ENCODE measurements at regions not wholly inside any gene's neighbourhood (a gene's known extent, or its start where the extent isn't known, plus 50 kb on each side); places are given as distances from the start of the nearest gene placed in this dataset.

DNA sequence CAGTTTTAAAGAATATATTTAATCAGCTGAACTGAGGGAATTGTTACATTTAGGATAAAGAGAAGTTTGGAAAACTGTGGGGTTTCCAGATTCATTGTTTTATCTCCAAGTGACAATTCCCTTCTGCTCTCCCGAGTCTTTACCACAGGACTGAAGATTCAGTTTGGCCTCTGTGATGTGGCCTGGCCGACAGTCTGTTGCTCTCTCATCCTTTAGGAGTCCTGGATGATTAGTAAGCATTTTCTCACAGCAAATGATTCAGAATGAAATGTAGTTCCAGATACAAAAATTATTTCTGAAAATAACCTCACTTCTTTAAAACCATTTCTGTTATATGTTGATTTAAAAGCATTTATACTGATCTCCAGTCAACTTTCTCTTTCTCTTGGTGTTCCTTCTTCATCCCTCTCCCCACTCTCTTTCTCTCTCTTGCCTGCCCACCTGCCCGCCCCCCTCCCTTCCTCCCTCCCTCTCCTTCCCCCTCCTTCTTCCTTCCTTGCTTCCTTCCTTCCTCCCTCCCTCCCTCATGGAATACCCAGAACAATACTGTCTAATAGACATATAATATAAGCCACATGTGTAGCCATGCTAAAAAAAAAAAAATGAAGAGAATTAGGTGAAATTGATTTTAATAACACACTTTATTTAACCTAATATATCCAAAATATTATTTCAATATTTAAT, 254.9 kb downstream of the PRL start:
- peak; percentile 19 for DNase-seq
- in situ Hi-C loops (cut with HindIII; ENCODE audit: low pct_ligation_motif_present, low pct_unique_long_range_greater_than_20kb, low sequenced_read_pairs) = no loop called here

GRCh38 chr6:22042706-22043105, 254.1 kb downstream of the PRL start:
- peak; percentile 66 for DNase-seq
- in situ Hi-C loops (cut with HindIII; ENCODE audit: low pct_ligation_motif_present, low pct_unique_long_range_greater_than_20kb, low sequenced_read_pairs) = no loop called here

DNA sequence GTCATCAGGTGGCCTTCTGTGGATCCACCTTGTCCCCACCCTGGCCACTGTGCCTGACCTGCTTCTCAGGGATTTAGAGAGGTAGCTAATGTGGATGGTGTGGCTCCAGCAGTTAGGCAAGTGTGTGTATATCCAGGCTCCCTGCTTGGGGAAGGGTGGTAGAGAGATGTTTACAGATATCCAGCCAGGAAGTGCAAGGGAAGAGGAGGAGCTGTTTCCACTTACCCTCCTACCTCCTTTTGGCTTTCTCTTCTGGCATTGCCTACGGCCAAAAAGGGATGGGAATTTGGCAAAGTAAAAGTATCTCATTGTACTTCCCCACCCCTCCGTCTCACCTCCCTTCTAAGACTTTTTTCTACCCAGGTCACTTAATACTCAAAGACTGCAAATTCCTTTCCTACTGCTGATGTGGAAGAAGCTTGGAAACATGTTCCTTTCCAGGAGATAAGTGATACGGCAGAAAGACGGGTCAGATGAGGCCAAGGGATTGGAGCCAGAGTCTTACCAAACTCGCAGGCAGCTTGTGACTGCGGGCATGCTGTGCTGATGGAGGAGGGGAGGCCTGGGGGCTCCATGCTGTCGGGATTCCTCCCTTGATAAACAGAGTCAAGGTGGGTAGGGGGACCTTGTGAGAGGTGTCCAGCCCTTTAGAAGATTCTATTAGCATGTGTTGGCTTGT, 253.4 kb downstream of the PRL start:
- DNase-seq = peak; percentile 61
- in situ Hi-C loops (cut with HindIII; ENCODE audit: low pct_ligation_motif_present, low pct_unique_long_range_greater_than_20kb, low sequenced_read_pairs) = no loop called here

GRCh38 chr6:22045261-22045912, 251.4 kb downstream of the PRL start:
- DNase-seq = no peak
- in situ Hi-C loops (cut with HindIII; ENCODE audit: low pct_ligation_motif_present, low pct_unique_long_range_greater_than_20kb, low sequenced_read_pairs) = no loop called here

- DNase-seq = no peak
- in situ Hi-C loops (cut with HindIII; ENCODE audit: low pct_ligation_motif_present, low pct_unique_long_range_greater_than_20kb, low sequenced_read_pairs) = no loop called here
Observed at GRCh38 chr6:22049002-22049401, 247.8 kb downstream of the PRL start.

DNA sequence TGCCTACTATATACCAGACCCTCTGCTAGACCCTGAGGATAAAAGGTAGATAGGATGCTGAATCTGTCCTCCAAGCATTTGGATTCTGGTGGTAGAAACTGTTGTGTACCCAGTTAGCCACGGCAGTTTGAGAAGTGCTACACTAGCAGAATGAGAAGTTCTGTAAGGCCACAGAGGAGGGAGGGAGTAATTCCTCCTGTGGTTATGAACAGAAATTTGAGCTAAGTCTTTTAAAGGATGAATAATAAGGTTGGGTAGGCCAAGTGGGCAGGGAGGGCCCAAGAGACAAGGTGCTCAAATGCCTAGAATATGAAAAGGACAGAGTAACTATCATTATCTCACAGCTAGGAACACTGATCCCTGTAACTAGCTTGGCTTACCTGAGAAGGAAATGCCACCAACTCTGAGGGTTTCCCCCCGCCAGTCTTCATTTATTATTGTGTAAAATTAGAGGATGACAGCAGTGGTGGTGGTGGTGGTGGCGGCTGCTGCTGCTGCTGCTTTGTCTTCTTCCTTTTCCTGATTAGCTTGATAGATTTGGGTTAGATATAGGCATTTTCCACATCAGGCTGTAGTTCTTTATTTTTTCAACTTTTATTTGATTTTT, 243.3 kb downstream of the PRL start:
- in situ Hi-C loops (cut with HindIII; ENCODE audit: low pct_ligation_motif_present, low pct_unique_long_range_greater_than_20kb, low sequenced_read_pairs) = no loop called here
- no peak for DNase-seq

DNA sequence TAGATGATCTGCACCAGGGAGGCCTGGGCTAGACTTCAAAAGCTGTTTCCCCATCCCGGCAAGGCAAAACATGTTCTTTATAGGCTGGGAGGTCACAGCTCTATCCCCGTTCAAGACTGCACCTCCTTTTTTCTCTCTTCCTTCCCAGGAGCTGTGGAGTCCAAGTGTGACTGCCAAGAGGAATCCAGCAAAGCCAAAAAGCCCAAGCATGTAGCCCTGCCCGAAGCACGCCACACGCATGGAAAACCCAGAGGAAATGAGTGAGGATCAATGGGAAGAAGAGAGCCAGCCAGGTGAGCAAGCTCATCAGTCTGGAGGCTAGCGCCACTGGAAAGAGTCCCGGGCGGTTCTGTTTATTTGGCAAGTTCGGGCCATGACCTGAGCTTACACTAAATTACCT, 240.4 kb downstream of the PRL start:
- in situ Hi-C loops (cut with HindIII; ENCODE audit: low pct_ligation_motif_present, low pct_unique_long_range_greater_than_20kb, low sequenced_read_pairs) = no loop called here
- DNase-seq = no peak

- in situ Hi-C loops (cut with HindIII; ENCODE audit: low pct_ligation_motif_present, low pct_unique_long_range_greater_than_20kb, low sequenced_read_pairs) = no loop called here
- no peak for DNase-seq
Observed at GRCh38 chr6:22057962-22058361, 238.9 kb downstream of the PRL start.

DNA sequence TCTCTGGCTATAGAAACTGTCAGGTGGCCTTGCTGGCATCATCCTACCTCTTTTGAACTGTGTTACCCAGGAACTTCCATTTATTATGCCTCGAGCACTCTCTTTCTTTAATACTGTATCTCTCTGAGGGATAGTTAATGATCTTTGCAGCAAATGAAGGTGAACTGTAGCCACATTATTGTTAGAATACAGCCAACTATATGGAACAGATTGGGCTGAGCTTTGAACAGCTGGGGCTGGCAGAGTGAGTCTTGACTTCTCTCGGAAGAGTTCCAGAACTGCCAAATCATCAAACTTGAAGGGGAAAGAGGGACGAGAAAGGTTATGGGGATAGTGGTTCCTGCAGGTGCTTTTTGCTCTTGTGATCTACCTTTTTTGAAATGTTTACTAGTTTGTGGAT, 237.7 kb downstream of the PRL start:
- no peak for DNase-seq
- in situ Hi-C loops (cut with HindIII; ENCODE audit: low pct_ligation_motif_present, low pct_unique_long_range_greater_than_20kb, low sequenced_read_pairs) = no loop called here

DNA sequence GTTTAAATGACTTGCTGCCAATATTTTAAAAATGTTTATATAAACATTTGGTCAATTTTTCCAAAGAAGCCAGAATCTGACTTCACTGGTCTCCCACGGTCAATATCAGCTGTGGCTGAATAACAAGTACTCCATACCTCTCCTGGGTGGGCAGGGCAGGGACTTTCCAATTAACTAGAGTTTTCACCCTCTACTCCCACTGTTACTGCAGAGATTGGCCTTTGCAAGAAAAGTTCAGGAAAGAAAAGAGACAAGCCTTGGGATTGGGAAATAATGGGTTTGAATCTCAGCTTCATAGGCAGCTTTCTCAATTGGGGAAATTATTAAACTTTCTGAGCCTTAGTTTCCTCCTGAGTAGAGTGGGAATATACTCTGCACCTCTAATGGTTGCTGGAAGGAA, 236.9 kb downstream of the PRL start:
- in situ Hi-C loops (cut with HindIII; ENCODE audit: low pct_ligation_motif_present, low pct_unique_long_range_greater_than_20kb, low sequenced_read_pairs) = no loop called here
- no peak for DNase-seq

GRCh38 chr6:22062807-22063408, 233.9 kb downstream of the PRL start:
- in situ Hi-C loops (cut with HindIII; ENCODE audit: low pct_ligation_motif_present, low pct_unique_long_range_greater_than_20kb, low sequenced_read_pairs) = no loop called here
- no peak for DNase-seq

GRCh38 chr6:22064558-22064957, 232.3 kb downstream of the PRL start:
- no peak for DNase-seq
- in situ Hi-C loops (cut with HindIII; ENCODE audit: low pct_ligation_motif_present, low pct_unique_long_range_greater_than_20kb, low sequenced_read_pairs) = no loop called here

GRCh38 chr6:22067122-22067521, 229.7 kb downstream of the PRL start:
- in situ Hi-C loops (cut with HindIII; ENCODE audit: low pct_ligation_motif_present, low pct_unique_long_range_greater_than_20kb, low sequenced_read_pairs) = no loop called here
- no peak for DNase-seq

DNA sequence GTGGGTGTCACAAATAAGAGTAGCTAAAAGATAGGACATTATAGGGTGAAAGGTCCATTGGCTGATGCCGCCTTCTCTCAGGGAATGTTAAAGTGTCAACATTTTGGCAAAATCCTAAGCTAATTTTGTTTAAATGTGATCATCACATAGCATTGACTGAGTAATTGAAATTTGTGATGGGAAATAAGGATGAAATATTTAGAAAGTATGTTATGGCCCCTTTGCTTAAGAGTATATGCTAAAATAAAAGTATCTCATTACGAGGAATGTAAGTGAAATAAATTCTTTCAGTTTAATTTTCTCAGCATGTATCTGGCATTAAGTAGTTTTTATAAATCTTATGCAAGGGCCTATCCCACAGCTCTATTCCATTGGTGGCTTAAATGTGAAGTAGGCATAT, 229.2 kb downstream of the PRL start:
- in situ Hi-C loops (cut with HindIII; ENCODE audit: low pct_ligation_motif_present, low pct_unique_long_range_greater_than_20kb, low sequenced_read_pairs) = no loop called here
- DNase-seq = no peak

DNA sequence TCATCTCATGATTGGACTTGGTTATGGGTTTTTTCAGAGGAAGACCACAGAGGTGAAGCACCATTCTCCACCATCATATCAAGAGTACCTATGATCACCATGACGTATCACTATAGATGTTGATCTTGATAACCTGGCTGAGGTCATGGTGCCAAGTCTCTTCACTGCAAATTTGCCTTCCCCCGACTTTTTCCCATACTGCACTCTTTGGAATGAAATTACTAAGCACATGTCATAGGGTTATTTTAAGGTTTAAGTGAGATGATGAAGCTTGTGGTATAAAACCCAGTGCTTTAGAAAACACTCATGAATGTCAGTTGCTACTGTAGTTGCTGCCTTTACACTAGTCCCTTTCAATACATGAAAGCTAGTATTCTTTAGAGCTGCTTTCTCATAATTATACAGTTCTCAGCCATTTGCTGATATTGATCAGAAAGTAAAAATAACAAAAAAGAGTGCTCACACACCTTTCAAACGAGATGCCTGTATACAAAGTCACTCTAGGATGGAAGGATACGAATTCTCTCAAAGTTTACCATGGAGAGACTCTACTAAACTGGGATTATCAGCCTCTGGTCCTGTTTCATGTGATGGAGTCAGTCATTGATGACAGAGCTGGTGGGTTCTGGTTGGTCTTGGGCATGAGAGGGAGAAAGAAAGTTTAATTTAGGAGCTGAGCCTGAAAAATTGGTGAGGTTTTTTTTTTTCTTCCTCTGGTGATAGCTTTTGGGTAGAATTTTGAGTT, 228.1 kb downstream of the PRL start:
- no peak for DNase-seq
- in situ Hi-C loops (cut with HindIII; ENCODE audit: low pct_ligation_motif_present, low pct_unique_long_range_greater_than_20kb, low sequenced_read_pairs) = no loop called here

GRCh38 chr6:22069306-22069800, 227.5 kb downstream of the PRL start:
- no peak for DNase-seq
- in situ Hi-C loops (cut with HindIII; ENCODE audit: low pct_ligation_motif_present, low pct_unique_long_range_greater_than_20kb, low sequenced_read_pairs) = no loop called here

DNA sequence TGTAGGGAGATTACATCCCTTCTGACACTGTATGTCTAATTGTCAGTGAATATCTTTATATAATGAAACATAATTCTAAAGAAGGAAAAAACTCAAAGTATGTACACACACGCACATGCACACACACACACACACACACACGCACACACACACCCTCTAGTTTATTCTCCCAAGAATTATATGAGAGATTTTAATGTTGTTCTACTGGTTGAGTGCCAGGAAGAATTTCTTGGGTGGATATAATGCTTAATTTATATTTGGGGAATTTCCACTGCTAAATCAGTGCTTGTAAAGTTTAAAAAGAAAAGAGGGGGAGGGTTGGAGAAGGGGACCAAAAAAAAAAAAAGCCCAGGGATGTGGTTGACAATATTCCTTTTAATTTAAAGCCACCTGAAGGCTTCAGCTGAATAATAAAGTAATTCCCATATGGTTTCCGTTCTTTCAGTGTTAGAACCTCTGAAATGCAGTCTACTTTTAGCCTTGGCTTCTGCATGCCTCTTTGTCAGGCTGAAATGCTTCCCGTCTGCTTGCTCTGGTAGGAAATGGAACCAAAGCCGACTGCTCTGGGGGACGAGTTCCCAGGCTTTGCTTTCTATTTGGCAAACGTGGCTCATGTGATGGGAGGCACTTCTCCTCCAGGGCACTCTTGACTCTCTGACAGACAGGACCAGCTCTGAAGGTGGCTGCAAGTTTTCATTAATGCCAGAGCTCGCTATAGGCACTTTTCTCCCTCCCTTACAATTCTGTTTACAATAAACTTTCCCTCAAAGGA, 225.4 kb downstream of the PRL start:
- in situ Hi-C loops (cut with HindIII; ENCODE audit: low pct_ligation_motif_present, low pct_unique_long_range_greater_than_20kb, low sequenced_read_pairs) = no loop called here
- peak; percentile 57 for DNase-seq

DNA sequence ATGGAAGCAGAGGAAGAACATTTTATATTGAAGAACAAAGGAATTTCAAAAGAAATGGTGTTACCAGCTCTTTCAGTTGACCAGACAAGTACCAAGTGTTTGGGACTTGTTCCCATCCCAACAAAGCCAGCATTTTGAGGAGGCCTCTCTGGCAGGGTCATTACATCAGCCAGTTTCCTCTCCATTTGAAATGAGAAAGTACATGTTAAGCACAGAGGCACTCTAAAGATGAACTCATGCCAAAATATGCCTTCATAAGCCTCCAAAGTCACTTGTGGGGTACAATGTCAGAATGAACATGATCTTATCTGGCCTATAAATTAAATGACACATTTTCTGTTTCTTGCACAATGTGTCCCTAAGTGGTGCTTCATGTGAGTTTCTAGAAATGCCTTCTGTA, 223.9 kb downstream of the PRL start:
- DNase-seq = no peak
- in situ Hi-C loops (cut with HindIII; ENCODE audit: low pct_ligation_motif_present, low pct_unique_long_range_greater_than_20kb, low sequenced_read_pairs) = no loop called here
